Fibroblast of skin of scalp (primary cell): ENCODE measurements at regions not wholly inside any gene's neighbourhood (a gene's known extent, or its start where the extent isn't known, plus 50 kb on each side); places are given as distances from the start of the nearest gene placed in this dataset.

Experiments
- DNase-seq: peaks from one replicate; pipeline ENCODE4 v3.0.0-alpha.2; 2013

- no peak for DNase-seq
Observed at GRCh38 chr7:106418094-106418493, 133.3 kb upstream of the NAMPT start.

GRCh38 chr7:106417273-106417902 lies 132.6 kb upstream of the NAMPT start:
- DNase-seq, result no peak

DNA sequence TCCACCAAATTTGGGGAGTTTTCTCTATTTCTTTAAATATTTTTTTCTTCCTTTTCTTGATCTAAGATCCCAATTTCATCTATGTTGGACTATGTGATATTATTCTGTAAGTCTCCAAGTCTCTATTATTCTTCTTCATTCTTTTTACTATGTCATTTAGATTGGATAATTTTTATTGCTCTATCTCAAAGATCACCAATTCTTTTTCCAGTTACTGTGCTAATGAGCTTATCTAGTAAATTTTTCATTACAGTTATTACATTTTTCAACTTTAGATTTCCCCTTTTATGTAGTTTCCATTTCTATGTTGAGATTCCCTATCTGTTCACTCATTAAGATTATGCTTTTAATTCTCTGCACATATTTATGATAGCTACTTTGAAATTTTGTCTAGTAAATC lies 131.6 kb upstream of the NAMPT start:
- no peak for DNase-seq

DNA sequence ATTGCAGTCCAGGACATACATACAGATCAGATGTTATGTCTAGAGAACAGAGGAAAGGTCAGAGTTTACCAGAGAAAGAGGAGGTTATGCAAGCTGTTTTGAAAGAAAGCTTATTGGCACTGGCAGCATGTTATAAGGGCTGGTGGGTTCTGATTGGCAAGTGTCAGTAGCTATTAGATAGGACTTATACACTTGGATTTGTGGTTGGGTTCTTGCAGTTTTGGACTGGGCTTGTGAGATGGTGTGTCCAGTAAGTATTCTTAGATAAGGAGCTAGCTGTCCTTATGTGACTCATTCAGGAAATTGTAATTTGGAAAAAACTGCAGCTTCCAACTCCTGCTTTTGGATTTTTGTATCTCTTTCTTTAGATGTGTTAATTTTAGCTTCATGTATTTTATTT lies 130.7 kb upstream of the NAMPT start:
- no peak for DNase-seq

DNA sequence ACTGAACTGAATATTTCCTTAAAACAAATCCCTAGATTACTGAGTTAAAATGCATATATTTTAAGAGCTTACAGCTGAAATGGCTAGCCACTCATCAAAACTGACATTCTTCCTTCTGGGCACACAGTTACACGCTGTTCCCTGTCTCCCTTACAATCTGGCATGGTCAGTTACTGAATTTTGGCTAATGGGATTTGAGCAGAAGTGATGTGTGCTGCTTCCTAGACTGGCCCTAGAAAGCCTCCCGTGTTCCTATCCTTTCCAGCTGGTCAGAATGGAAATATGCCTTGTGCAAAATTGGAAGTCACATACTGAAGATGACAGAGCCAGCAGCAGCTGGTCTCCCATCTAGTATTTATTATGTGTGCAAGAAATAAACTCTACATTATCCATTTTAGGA lies 128.7 kb upstream of the NAMPT start:
- DNase-seq, result no peak

GRCh38 chr7:106405697-106406141 lies 120.9 kb upstream of the NAMPT start:
- DNase-seq, result no peak

GRCh38 chr7:106402898-106403297 lies 118.1 kb upstream of the NAMPT start:
- no peak for DNase-seq

GRCh38 chr7:106400923-106401322 lies 116.1 kb upstream of the NAMPT start:
- no peak for DNase-seq

DNA sequence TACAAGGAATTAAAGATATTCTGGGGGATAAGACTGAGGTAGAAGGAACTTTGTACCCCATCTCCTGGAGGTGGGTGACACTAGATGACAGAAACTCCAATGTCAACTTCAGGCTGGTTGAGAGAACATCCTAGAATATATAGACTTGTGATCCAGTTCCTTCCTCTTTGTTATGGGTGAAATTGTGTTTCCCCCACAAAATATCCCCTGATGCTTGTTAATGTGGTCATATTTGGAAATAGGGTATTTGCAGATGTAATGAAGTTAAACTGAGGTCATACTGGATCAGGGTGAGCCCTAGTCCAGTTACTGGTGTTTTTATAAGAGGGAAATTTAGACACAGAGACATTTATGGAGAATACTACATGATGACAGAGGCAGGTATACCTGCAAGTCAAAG lies 114.0 kb upstream of the NAMPT start:
- no peak for DNase-seq

DNA sequence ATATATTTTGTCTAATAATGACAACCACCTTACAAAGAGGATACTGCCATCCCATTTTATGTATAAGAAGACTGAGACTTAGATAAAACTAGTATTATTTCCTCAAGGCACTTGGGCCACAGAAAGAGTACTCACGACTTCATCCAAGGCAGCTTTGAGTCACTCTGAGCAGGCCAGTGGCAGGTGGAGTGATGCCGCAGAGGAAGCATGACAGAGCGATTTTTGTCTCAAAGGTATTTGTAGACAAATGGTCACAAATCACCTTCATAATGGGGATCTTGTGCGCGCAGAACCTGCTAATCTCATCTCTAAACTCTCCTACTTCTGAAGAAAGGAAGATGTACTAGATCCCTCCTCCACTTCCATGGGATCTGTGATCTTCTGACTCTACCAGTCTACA lies 113.2 kb upstream of the NAMPT start:
- no peak for DNase-seq

GRCh38 chr7:106394526-106394925 lies 109.7 kb upstream of the NAMPT start:
- DNase-seq, result no peak

- DNase-seq, result no peak
Observed at GRCh38 chr7:106393564-106394251, 108.9 kb upstream of the NAMPT start.

DNA sequence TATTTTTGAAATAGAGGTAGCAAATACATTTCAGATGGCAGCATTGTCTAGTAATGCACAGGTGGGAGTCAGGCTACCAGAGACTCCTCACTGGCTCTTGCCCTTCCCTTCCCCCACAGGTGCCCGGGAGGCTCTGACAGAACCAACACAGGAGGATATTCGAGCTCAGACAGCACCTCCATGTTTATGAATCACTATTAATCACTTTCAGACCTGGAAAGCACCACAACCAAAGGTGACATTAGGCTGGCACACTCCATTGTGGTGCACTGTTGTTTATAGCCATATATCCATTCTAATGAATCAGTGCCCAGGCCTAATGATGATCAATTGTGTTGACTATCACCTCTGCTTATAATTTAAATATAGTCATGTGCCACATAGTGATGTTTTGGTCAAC lies 107.8 kb upstream of the NAMPT start:
- DNase-seq, result no peak

GRCh38 chr7:106392144-106392543 lies 107.4 kb upstream of the NAMPT start:
- DNase-seq, result no peak

GRCh38 chr7:106386958-106387357 lies 102.2 kb upstream of the NAMPT start:
- DNase-seq, result no peak

DNA sequence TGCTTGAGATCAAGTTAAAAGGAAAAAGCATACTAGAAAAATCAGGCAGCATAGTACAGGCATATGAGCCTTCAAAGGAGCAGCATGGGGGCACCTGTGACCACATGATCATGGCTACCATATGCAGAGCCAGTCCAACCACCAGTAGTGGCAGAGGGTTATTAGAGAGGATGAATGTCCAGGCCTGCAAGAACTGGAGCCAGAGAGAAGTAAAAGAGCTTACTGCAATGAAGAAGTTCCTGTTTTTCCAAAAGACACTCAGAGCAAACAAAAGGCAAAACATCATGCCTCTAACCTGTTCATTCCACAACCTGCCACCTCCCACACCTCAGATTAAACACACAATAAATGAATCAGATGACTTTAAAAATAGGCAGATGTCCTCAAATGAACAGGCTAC lies 99.6 kb upstream of the NAMPT start:
- DNase-seq, result no peak

DNA sequence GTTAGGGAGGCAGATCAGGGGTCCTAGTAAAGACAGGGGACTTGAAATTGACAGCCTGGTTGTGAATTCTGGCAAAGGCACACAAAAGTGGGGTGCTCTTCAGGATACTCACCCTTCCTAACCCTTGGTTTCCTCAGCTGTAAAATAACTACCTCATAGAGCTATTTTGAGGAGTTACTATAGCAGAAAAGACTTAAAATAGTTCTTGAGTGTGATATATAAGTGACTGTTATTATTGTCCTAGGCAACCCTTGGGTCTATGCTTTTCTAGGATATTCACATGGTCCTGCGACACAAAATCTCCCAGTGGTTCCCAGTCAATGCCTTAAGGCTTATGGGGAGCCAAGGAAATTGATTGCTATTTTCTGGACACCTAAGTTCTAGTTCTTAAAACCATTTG lies 98.1 kb upstream of the NAMPT start:
- no peak for DNase-seq

DNA sequence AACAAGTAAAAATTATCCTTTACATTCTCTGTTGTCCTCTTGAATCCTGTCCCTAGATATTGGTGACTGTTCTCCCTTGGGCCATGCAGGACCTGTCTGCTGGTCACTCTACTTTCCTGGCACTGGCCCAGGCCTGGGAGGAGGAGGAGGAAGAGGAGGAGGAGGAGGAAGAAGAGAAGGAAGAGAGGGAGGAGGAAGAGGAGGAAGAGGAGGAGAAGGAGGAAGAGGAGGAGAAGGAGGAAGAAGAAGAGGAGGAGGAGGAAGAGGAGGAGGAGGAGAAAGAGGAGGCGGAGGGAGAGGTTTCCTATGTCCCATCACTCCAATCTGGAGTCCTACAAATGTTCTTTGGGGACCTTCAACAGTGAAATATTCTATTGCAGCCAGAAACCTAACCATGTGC lies 97.3 kb upstream of the NAMPT start:
- no peak for DNase-seq

DNA sequence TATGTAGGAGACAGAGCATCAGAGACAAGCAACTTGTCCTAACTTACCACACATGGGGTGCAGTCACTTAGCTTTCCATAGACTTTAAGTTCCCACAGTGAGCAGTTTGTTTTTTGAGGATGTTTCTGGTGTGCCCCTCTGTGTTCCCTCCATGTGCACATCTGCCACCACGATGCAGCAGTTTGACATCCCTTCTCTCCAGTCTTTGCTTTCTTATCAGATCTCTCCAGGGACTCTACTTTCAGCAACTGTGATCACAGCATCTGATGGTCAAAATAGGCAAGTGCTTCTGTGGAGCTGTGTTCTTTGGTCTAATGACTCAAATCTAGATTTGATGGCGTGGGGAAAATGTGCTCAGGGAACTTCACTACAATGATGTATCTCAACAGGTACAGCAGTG lies 96.5 kb upstream of the NAMPT start:
- DNase-seq, result no peak

DNA sequence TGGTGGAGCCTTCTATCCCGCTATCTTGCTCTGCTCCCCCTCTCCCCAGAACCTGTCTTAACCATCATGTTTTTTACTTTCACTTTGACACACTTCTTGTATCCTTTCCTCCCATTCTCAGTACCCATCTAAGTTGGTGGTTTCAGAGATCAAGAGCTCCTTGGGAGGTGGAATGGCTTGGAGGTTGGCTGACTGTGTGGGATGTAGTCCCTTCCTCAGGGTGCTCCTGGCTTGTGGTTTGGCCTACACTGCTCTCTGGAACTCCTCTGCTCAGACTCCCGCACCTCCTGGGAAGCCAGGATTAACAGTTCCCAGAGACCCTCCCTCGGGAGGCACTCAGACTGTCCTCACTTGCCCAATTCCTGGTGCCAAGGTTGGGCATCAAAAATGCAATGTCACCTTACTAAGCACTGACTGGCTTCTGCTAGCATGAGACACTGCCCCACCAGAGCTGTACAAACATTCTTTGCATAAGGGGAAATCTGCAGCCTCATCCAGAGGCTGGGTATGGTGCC lies 93.1 kb upstream of the NAMPT start:
- DNase-seq, result no peak

- no peak for DNase-seq
Observed at GRCh38 chr7:106376026-106376799, 91.4 kb upstream of the NAMPT start.

DNA sequence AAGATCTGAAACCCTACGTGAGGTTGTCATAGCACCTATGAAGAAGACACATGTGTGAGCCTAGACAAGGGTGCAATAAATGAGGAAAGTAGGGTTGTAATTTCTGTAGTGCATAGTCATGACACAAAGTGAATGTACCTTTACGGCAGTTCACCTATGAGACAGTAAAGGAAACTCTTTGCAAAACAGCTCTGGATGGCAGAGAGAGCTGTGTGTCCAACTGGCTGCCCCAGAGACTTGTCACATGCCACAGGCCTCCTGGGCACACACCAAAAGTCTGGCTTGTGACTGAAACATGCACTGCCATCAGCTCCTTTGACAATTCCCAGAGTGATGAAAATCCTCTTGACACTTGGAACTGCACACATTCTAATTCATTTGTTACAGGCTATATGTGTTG lies 90.7 kb upstream of the NAMPT start:
- no peak for DNase-seq

- DNase-seq, result no peak
Observed at GRCh38 chr7:106374437-106374836, 89.7 kb upstream of the NAMPT start.
